Inferior parietal cortex (tissue), 1 donor: ENCODE measurements at regions not wholly inside any gene's neighbourhood (a gene's known extent, or its start where the extent isn't known, plus 50 kb on each side); places are given as distances from the start of the nearest gene placed in this dataset.
"Not testable (repeated sequence)": the region's sequence is repeated elsewhere in the genome, so short reads cannot be mapped to it uniquely, and the experiment has no call there.

Experiments used
- DNase-seq: peaks from one replicate; pipeline ENCODE4 v3.0.0-alpha.2; 2016; ENCODE audit errors: extremely low spot score

GRCh38 chr7:39825401-39825980 lies 124.6 kb upstream of the CDK13 start:
- DNase-seq: no peak

GRCh38 chr7:39826166-39826565 lies 123.9 kb upstream of the CDK13 start:
- no peak for DNase-seq

- no peak for DNase-seq
Observed at GRCh38 chr7:39827571-39827970, 122.5 kb upstream of the CDK13 start.

- no peak for DNase-seq
Observed at GRCh38 chr7:39829028-39829427, 121.0 kb upstream of the CDK13 start.

- DNase-seq: no peak
Observed at GRCh38 chr7:39832519-39833085, 117.5 kb upstream of the CDK13 start.

GRCh38 chr7:39833180-39833799 lies 116.8 kb upstream of the CDK13 start:
- peak; percentile 26 for DNase-seq

GRCh38 chr7:39833865-39834634 lies 116.0 kb upstream of the CDK13 start:
- not testable (repeated sequence) for DNase-seq

- no peak for DNase-seq
Observed at GRCh38 chr7:39838326-39838725, 111.7 kb upstream of the CDK13 start.

- no peak for DNase-seq
Observed at GRCh38 chr7:39845006-39845405, 105.0 kb upstream of the CDK13 start.

- DNase-seq: no peak
Observed at GRCh38 chr7:39847227-39847626, 102.8 kb upstream of the CDK13 start.

- no peak for DNase-seq
Observed at GRCh38 chr7:39851466-39852045, 98.5 kb upstream of the CDK13 start.

- not testable (repeated sequence) for DNase-seq
Observed at GRCh38 chr7:39854616-39855324, 95.3 kb upstream of the CDK13 start.

GRCh38 chr7:39855325-39855674 lies 94.8 kb upstream of the CDK13 start:
- DNase-seq: no peak

GRCh38 chr7:39863675-39864322 lies 86.3 kb upstream of the CDK13 start:
- not testable (repeated sequence) for DNase-seq

GRCh38 chr7:39869888-39870522 lies 80.1 kb upstream of the CDK13 start:
- not testable (repeated sequence) for DNase-seq

GRCh38 chr7:39871610-39872009 lies 78.4 kb upstream of the CDK13 start:
- DNase-seq: not testable (repeated sequence)

- no peak for DNase-seq
Observed at GRCh38 chr7:39880556-39880955, 69.5 kb upstream of the CDK13 start.

GRCh38 chr7:39882148-39882784 lies 67.8 kb upstream of the CDK13 start:
- no peak for DNase-seq

GRCh38 chr7:39883812-39884390 lies 66.2 kb upstream of the CDK13 start:
- no peak for DNase-seq
